Fibroblast of skin of right quadriceps (primary cell): ENCODE measurements at regions not wholly inside any gene's neighbourhood (a gene's known extent, or its start where the extent isn't known, plus 50 kb on each side); places are given as distances from the start of the nearest gene placed in this dataset.
"Not testable (repeated sequence)": the region's sequence is repeated elsewhere in the genome, so short reads cannot be mapped to it uniquely, and the experiment has no call there.

Experiments
- DNase-seq: peaks from one replicate; pipeline ENCODE4 v3.0.0-alpha.2; 2013

DNA sequence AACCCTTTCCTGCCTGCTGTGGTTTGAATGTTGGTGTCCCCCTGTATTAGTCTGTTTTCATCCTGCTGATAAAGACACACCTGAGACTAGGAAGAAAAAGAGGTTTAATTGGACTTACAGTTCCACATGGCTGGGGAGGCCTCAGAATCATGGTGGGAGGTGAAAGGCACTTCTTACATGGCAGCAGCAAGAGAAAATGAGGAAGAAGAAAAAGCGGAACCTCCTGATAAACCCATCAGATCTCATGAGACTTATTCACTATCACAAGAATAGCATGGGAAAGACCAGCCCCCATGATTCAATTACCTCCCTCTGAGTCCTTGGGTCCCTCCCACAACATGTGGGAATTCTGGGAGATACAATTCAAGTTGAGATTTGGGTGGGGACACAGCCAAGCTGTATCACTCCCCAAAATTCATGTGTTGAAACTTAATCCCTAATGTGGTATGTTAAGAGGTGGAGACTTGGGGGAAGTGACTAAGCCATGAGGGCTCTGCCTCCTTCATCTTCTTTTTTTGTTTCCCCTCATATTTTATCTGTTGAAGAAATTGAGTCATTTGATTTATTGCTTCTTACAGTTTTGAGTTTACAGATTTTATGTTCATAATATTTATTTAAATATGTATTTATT, 64.9 kb upstream of the SYNCRIP start:
- DNase-seq: not testable (repeated sequence)

DNA sequence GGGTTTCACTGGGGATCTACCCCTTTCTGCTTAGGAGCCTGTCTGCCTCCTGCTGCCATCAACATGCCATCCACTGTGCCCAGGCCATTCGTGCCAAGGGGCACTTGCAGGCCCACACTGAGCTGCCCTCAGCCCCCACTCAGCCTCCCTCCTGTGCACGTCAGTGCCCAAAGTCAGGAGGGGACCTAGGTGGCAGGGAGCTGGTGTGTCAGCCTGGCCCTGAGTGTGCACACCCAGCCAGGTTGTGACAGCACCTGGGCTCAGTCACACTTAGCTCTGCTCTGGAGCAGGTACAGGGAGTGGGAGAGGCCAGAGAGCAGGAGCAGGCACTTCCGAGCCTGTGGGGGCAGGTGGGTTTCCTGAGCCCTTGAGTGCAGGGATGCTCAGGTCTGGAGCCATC, 63.6 kb upstream of the SYNCRIP start:
- no peak for DNase-seq

DNA sequence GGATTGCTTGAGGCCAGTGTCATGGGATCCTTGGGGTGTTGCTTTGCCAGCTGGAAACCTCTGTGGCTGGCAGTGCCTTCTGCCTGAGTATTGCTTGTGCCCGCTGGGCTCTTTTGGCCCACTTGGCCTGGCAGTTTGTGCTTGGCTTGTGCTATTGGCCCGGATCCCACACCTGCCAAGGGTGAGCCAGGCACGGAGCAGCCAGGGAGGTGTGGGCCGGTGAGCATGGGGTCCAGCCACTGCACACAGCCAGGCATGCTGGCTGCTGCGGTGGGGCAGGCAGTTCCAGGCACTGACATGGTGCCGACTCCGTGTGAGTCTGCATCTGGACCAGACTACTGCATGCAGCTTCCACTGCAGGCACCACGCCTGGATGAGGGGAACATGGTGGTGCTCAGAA, 62.5 kb upstream of the SYNCRIP start:
- no peak for DNase-seq

DNA sequence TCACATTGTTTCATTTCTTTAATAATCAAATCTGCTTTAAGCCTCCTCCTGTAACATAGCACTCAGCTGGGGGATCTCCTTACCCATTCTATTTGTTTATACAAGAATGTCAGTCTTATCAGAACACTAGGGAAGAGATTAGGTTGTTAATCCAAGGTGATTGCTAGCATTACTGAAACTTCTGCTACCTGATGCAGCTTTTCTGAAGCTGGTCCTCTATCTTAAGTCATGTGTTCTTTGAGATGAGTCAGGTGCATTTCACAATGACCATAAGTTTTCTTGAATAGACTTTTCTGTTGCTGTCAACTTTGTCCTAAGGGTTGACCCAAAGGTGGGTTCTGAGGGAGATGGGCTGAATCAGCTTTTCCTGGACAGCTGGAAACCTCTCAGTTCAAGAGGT, 60.7 kb upstream of the SYNCRIP start:
- no peak for DNase-seq
